ENCODE measurements at regions not wholly inside any gene's neighbourhood (a gene's known extent, or its start where the extent isn't known, plus 50 kb on each side); places are given as distances from the start of the nearest gene placed in this dataset.

DNA sequence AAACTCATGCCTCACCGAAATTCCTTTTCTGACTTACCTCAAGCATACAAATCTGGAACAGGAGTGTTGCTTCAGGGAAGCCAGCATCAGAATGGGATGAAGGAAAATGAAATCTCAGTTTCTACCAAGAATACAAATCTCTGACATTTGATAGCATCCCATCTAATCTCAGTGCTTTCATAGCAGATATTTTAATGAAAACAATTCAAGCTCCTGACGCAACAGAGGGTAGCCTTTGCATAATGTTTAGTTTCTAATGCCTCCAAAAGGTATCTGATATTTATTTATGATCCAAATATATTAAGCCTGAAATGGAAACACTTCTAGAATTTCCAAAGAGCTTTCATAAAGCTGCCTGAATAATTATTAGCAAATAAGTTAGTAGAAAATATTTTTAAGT lies 251.4 kb downstream of the DEPDC1B start:
- DNase-seq = no peak
- WGBS, 2 donors (ENCODE audit: low coverage in 1 of 2) = 83 to 87% methylated on average over 2 of the region's 2 CpGs
- no peak overlapping the region for H3K4me3 ChIP-seq
- H3K9me3 ChIP-seq = no peaks in the 10 kb centered on the region
- no peak for TF ChIP-seq POLR2AphosphoS5 (IDR thresholded peaks at IDR 0.05)
- no peak for TF ChIP-seq EP300 (IDR thresholded peaks at IDR 0.05; ENCODE audit: low read depth)
- no peak for TF ChIP-seq POLR2A (IDR thresholded peaks at IDR 0.05)
- TF ChIP-seq, protein P1, sequence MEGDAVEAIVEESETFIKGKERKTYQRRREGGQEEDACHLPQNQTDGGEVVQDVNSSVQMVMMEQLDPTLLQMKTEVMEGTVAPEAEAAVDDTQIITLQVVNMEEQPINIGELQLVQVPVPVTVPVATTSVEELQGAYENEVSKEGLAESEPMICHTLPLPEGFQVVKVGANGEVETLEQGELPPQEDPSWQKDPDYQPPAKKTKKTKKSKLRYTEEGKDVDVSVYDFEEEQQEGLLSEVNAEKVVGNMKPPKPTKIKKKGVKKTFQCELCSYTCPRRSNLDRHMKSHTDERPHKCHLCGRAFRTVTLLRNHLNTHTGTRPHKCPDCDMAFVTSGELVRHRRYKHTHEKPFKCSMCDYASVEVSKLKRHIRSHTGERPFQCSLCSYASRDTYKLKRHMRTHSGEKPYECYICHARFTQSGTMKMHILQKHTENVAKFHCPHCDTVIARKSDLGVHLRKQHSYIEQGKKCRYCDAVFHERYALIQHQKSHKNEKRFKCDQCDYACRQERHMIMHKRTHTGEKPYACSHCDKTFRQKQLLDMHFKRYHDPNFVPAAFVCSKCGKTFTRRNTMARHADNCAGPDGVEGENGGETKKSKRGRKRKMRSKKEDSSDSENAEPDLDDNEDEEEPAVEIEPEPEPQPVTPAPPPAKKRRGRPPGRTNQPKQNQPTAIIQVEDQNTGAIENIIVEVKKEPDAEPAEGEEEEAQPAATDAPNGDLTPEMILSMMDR (IDR thresholded peaks at IDR 0.05) = no peak
- no peaks in the 10 kb centered on the region for H3K27me3 ChIP-seq
- no peaks in the 10 kb centered on the region for H3K36me3 ChIP-seq
- H3K4me1 ChIP-seq = peaks cover 0 to 6% (median 0%) of the 10 kb centered on the region in 4 donors
- H3K27ac ChIP-seq = no peak overlapping the region
- in situ Hi-C loops (cut with MboI; ENCODE audit: low pct_ligation_motif_present in 1 of 4, low pct_unique_long_range_greater_than_20kb in 1 of 4, low sequenced_read_pairs in 3 of 4) (no loop called here), intact Hi-C loops (cut with DNase I; ENCODE audit: low total_unique reads) (no loop called here)

DNA sequence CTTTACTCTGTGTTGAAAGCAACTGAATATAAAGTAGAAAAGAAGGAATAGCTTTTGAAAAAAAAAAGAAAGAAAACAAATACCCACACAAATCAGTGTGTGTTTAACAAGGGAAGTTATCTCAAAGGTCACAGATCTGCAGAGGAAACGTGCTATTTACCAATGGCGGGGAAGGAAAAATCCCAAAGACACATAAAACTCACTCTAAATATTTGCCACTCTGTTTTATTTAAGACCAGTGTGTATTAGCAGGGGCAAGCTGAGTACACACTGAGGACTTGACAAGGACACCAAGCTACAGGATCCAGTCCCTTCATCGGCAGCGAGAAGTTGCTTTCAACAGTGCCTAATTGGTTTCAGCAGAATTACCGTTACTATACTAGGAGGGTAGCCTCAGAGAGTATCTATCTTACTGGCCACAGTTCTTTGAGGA lies 252.5 kb downstream of the DEPDC1B start:
- peaks cover 0 to 6% (median 0%) of the 10 kb centered on the region in 4 donors for H3K4me1 ChIP-seq
- DNase-seq = no peak
- intact Hi-C loops (cut with DNase I; ENCODE audit: low total_unique reads) = no loop called here
- in situ Hi-C loops (cut with MboI; ENCODE audit: low pct_ligation_motif_present in 1 of 4, low pct_unique_long_range_greater_than_20kb in 1 of 4, low sequenced_read_pairs in 3 of 4) = no loop called here
- TF ChIP-seq POLR2A (IDR thresholded peaks at IDR 0.05) = no peak
- H3K9me3 ChIP-seq = no peaks in the 10 kb centered on the region
- H3K27me3 ChIP-seq = no peaks in the 10 kb centered on the region
- no peaks in the 10 kb centered on the region for H3K36me3 ChIP-seq
- 31 to 48% methylated on average over 3 to 5 of the region's 5 CpGs for WGBS, 2 donors (ENCODE audit: low coverage in 1 of 2)
- no peak overlapping the region for H3K4me3 ChIP-seq
- no peak overlapping the region for H3K27ac ChIP-seq

DNA sequence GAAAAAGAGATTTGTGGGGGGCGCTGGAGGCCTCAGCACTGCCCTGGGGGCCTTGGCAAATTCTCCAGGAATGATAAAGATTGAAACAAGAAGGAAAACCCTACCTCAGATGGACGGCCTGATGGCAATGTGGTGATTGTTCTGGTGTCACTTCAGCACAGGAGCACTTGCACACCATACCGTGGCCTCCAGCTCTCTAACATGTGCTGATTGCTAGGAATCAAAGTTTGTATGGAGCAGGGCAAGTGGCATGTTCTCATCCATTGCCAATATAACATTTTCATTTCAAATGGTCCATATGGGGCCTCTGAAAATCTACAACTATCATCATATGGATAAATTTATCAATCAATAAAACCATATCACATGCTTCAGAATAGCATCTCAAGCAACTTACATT lies 253.0 kb downstream of the DEPDC1B start:
- H3K27ac ChIP-seq = no peak overlapping the region
- H3K36me3 ChIP-seq = no peaks in the 10 kb centered on the region
- intact Hi-C loops (cut with DNase I; ENCODE audit: low total_unique reads) (no loop called here), in situ Hi-C loops (cut with MboI; ENCODE audit: low pct_ligation_motif_present in 1 of 4, low pct_unique_long_range_greater_than_20kb in 1 of 4, low sequenced_read_pairs in 3 of 4) (no loop called here)
- H3K4me1 ChIP-seq = peaks cover 0 to 6% (median 0%) of the 10 kb centered on the region in 4 donors
- no peak for TF ChIP-seq EP300 (IDR thresholded peaks at IDR 0.05; ENCODE audit: low read depth)
- no peak for TF ChIP-seq POLR2A (IDR thresholded peaks at IDR 0.05)
- no peak for TF ChIP-seq POLR2AphosphoS5 (IDR thresholded peaks at IDR 0.05)
- TF ChIP-seq, protein P1 (IDR thresholded peaks at IDR 0.05) = no peak
- no peaks in the 10 kb centered on the region for H3K9me3 ChIP-seq
- WGBS, 2 donors (ENCODE audit: low coverage in 1 of 2) = 68% methylated on average over 3 of the region's 3 CpGs; no CpG with 5 or more reads in 1 of the 2 donors
- H3K27me3 ChIP-seq = no peaks in the 10 kb centered on the region
- no peak overlapping the region for H3K4me3 ChIP-seq
- DNase-seq = no peak

DNA sequence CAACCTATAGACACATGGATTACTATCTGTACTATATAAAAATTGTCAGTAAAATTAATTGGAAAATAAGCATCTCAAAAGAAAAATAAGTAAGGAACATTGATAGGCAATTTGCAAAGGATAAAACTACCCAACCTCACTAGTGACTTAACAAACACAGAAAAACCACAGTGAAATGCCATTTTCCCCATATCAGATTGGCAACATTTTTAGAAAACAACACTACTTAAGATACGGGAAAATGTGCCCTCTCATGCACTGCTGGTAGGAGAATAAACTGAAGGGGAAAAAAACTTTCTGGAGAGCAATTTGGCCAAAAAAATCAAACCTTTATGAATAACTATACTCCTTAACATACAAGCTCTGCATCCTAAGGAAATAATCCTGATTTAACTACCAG lies 254.0 kb downstream of the DEPDC1B start:
- no peak for DNase-seq
- Histone ChIP-seq H3K27me3 (no peaks in the 10 kb centered on the region), H3K4me3 (no peak overlapping the region), H3K27ac (no peak overlapping the region), H3K36me3 (no peaks in the 10 kb centered on the region), H3K9me3 (no peaks in the 10 kb centered on the region), H3K4me1 (peaks cover 0 to 6% (median 0%) of the 10 kb centered on the region in 4 donors)
- TF ChIP-seq EP300 (IDR thresholded peaks at IDR 0.05; ENCODE audit: low read depth) (no peak), POLR2AphosphoS5 (IDR thresholded peaks at IDR 0.05) (no peak), POLR2A (IDR thresholded peaks at IDR 0.05) (no peak)
- TF ChIP-seq, protein P1 (IDR thresholded peaks at IDR 0.05) = no peak
- intact Hi-C loops (cut with DNase I; ENCODE audit: low total_unique reads) = no loop called here
- in situ Hi-C loops (cut with MboI; ENCODE audit: low pct_ligation_motif_present in 1 of 4, low pct_unique_long_range_greater_than_20kb in 1 of 4, low sequenced_read_pairs in 3 of 4) = no loop called here
- WGBS, 2 donors (ENCODE audit: low coverage in 1 of 2) = 100% methylated on average over 1 of the region's 1 CpG

DNA sequence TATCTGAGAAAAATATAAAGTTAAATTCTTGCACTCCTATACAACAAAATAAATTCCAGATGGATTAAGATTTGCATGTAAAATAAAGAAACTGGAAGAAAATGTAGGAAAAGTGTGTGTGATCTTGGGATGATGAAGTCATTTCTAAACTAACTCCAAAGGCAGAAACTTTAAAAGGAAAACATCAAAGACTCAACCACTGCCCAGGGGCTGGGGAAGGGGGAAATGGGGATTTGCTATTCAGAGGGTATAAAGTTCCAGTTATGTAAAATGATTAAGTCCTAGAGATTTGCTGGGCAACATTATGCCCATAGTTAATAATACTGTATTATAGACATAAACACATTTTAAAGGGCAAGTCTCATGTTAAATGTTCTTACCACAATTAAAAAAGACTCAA lies 254.5 kb downstream of the DEPDC1B start:
- in situ Hi-C loops (cut with MboI; ENCODE audit: low pct_ligation_motif_present in 1 of 4, low pct_unique_long_range_greater_than_20kb in 1 of 4, low sequenced_read_pairs in 3 of 4) = no loop called here
- TF ChIP-seq POLR2AphosphoS5 (IDR thresholded peaks at IDR 0.05) (no peak), EP300 (IDR thresholded peaks at IDR 0.05; ENCODE audit: low read depth) (no peak), POLR2A (IDR thresholded peaks at IDR 0.05) (no peak)
- TF ChIP-seq, protein P1 (IDR thresholded peaks at IDR 0.05) = no peak

More for the DNA sequence above, 254.5 kb downstream of the DEPDC1B start:
- H3K9me3 ChIP-seq = no peaks in the 10 kb centered on the region
- H3K4me1 ChIP-seq = peaks cover 0 to 6% (median 0%) of the 10 kb centered on the region in 4 donors
- no peaks in the 10 kb centered on the region for H3K36me3 ChIP-seq
- H3K27me3 ChIP-seq = no peaks in the 10 kb centered on the region
- no peak for DNase-seq
- H3K27ac ChIP-seq = no peak overlapping the region
- no peak overlapping the region for H3K4me3 ChIP-seq
- intact Hi-C loops (cut with DNase I; ENCODE audit: low total_unique reads) = no loop called here

All from transverse colon (tissue), 4 donors.